WTC11 (cell line): ENCODE measurements at regions not wholly inside any gene's neighbourhood (a gene's known extent, or its start where the extent isn't known, plus 50 kb on each side); places are given as distances from the start of the nearest gene placed in this dataset.
A peak's percentile ranks its signal among the peaks of the same experiment; 100 is the strongest.

ENCODE experiments used
- ATAC-seq: fragments of 200-7000 bp; cut with Tn5 transposase; 2 replicates; pipeline ENCODE4 v1.10.0; 2021; ENCODE audit warnings: mild to moderate bottlenecking, moderate library complexity
- CTCF ChIA-PET: fragments of 300-600 bp; sonication (Branson Sonifier 250); formaldehyde crosslinking; loops from one replicate; lab custom pipeline; 2021; ENCODE audit warnings: antibody characterized with exemption; lab: Charles Lee
- POLR2A ChIA-PET: fragments of 350-600 bp; sonication (Branson Sonifier 250); formaldehyde crosslinking; loops from one replicate; lab custom pipeline; 2021; ENCODE audit warnings: antibody characterized with exemption; lab: Charles Lee
- DNase-seq: peaks from one replicate; pipeline ENCODE4 v3.0.0; 2021; ENCODE audit warnings: low spot score
- H3K27ac Mint-ChIP-seq: 2 replicates; pipeline ENCODE4 v1.8.0; 2021; ENCODE audit warnings: mixed read lengths
- H3K27me3 Mint-ChIP-seq: 2 replicates; pipeline ENCODE4 v1.8.0; 2021; ENCODE audit warnings: low read depth, mild to moderate bottlenecking, moderate library complexity, mixed read lengths
- H3K36me3 Mint-ChIP-seq: 2 replicates; pipeline ENCODE4 v1.8.0; 2021; ENCODE audit warnings: mixed read lengths
- H3K4me1 Mint-ChIP-seq: 2 replicates; pipeline ENCODE4 v1.8.0; 2022; ENCODE audit warnings: mixed read lengths
- H3K4me3 Mint-ChIP-seq: 2 replicates; pipeline ENCODE4 v1.8.0; 2021; ENCODE audit warnings: mild to moderate bottlenecking, moderate library complexity, mixed read lengths
- H3K9me3 Mint-ChIP-seq: 2 replicates; pipeline ENCODE4 v1.8.0; 2021; ENCODE audit warnings: mixed read lengths
- CBFB ChIP-seq: sonication (generic); formaldehyde crosslinking; IDR thresholded peaks from 2 replicates; pipeline ENCODE4 v1.8.1; 2022; ENCODE audit warnings: mild to moderate bottlenecking, low read depth, missing genetic modification reagents
- ELF4 ChIP-seq: sonication (generic); formaldehyde crosslinking; IDR thresholded peaks from 2 replicates; pipeline ENCODE4 v1.8.1; 2022; ENCODE audit warnings: low read depth, mild to moderate bottlenecking, moderate library complexity, missing genetic modification reagents
- FOXK1 ChIP-seq: sonication (generic); formaldehyde crosslinking; IDR thresholded peaks from 2 replicates; pipeline ENCODE4 v1.8.0; 2022; ENCODE audit warnings: mild to moderate bottlenecking, moderate library complexity, missing genetic modification reagents
- IRF2 ChIP-seq: sonication (generic); formaldehyde crosslinking; IDR thresholded peaks from 2 replicates; pipeline ENCODE4 v1.8.0; 2022; ENCODE audit warnings: low read depth, missing genetic modification reagents, borderline replicate concordance
- SMAD4 ChIP-seq: sonication (generic); formaldehyde crosslinking; IDR thresholded peaks from 2 replicates; pipeline ENCODE4 v1.8.0; 2022; ENCODE audit warnings: mild to moderate bottlenecking, missing genetic modification reagents
- SOX15 ChIP-seq: fragments of 250-450 bp; sonication (Bioruptor Pico); IDR thresholded peaks from 2 replicates; pipeline ENCODE4 v1.9.0; 2021; ENCODE audit warnings: mild to moderate bottlenecking
- SP1 ChIP-seq: sonication (generic); formaldehyde crosslinking; conservative IDR thresholded peaks from 2 replicates; pipeline ENCODE4 v1.8.1; 2022; ENCODE audit warnings: missing genetic modification reagents
- ZNF121 ChIP-seq: sonication (generic); formaldehyde crosslinking; IDR thresholded peaks from 2 replicates; pipeline ENCODE4 v1.8.0; 2023; ENCODE audit warnings: missing genetic modification reagents
- ZNF263 ChIP-seq: sonication (generic); formaldehyde crosslinking; IDR thresholded peaks from 2 replicates; pipeline ENCODE4 v1.8.1; 2022; ENCODE audit warnings: low read depth, mild to moderate bottlenecking, moderate library complexity, missing genetic modification reagents
- ZNF317 ChIP-seq: sonication (generic); formaldehyde crosslinking; IDR thresholded peaks from 2 replicates; pipeline ENCODE4 v1.8.1; 2023; ENCODE audit warnings: low read depth, mild to moderate bottlenecking, moderate library complexity, missing genetic modification reagents, borderline replicate concordance
- TF ChIP-seq, protein P1 (sequence below): sonication (generic); formaldehyde crosslinking; IDR thresholded peaks from 2 replicates; pipeline ENCODE4 v1.8.0; 2022; ENCODE audit warnings: mild to moderate bottlenecking, missing genetic modification reagents
- TF ChIP-seq, protein P2 (sequence below): sonication (generic); formaldehyde crosslinking; IDR thresholded peaks from 2 replicates; pipeline ENCODE4 v1.8.0; 2022; ENCODE audit warnings: mild to moderate bottlenecking, missing genetic modification reagents
- TF ChIP-seq, protein P3 (sequence below): sonication (generic); formaldehyde crosslinking; IDR thresholded peaks from 2 replicates; pipeline ENCODE4 v1.8.1; 2023; ENCODE audit warnings: mild to moderate bottlenecking, missing genetic modification reagents, moderate library complexity
- TF ChIP-seq, protein P4 (sequence below): sonication (generic); formaldehyde crosslinking; IDR thresholded peaks from 2 replicates; pipeline ENCODE4 v1.8.1; 2023; ENCODE audit warnings: mild to moderate bottlenecking, missing genetic modification reagents
- TF ChIP-seq, protein P5 (sequence below): sonication (generic); formaldehyde crosslinking; IDR thresholded peaks from 2 replicates; pipeline ENCODE4 v1.8.1; 2022; ENCODE audit warnings: low read depth, missing genetic modification reagents, borderline replicate concordance
- TF ChIP-seq, protein P6 (sequence below): fragments of 250-450 bp; sonication (Bioruptor Pico); IDR thresholded peaks from 2 replicates; pipeline ENCODE4 v1.9.0; 2021; ENCODE audit warnings: mild to moderate bottlenecking

DNA sequence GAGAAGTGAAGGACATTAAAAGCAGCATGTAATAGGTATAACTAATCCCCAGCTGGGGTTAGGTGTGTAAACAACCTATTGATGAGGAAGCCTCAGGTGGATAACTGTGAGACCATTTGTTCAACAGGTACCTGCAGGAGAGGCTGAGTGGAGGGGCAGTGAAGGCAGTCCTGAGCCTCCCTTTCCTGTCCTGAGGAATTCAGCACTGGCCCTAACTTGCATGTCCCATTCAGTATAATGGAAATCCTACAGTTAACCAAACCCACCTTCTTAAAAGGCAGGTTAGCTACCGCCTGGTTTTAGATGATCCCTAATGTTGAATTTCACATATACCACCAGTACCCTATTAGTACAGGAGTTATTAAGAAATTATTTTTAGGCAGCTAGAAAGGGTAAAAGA, 225.9 kb upstream of the GOT2 start:
- ChIA-PET CTCF (interaction anchor here (0.8 to 2.3 kb wide), 2 partner anchors 39 to 146 kb away, joined by 3 to 10 read pairs; no protein-coding TSS in a partner anchor), POLR2A (no interaction called here)
- H3K9me3 Mint-ChIP-seq = peaks cover 11% of the 10 kb centered on the region
- H3K4me1 Mint-ChIP-seq = peaks cover 25% of the 10 kb centered on the region
- peak; percentile 58 for ATAC-seq
- no peak for DNase-seq
- TF ChIP-seq, protein P1, sequence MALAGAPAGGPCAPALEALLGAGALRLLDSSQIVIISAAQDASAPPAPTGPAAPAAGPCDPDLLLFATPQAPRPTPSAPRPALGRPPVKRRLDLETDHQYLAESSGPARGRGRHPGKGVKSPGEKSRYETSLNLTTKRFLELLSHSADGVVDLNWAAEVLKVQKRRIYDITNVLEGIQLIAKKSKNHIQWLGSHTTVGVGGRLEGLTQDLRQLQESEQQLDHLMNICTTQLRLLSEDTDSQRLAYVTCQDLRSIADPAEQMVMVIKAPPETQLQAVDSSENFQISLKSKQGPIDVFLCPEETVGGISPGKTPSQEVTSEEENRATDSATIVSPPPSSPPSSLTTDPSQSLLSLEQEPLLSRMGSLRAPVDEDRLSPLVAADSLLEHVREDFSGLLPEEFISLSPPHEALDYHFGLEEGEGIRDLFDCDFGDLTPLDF (CRISPR knock-in tag) = no peak
- TF ChIP-seq ZNF121 (CRISPR knock-in tag) = 0 out of 2 replicates have a peak, but pooled peaks have one; percentile 13
- no peak for TF ChIP-seq SP1 (CRISPR knock-in tag)
- TF ChIP-seq, all 79 proteins: peak for 1
- no peak overlapping the region for H3K27ac Mint-ChIP-seq
- peaks cover 3% of the 10 kb centered on the region; the same call in 1 of the 2 replicates for H3K36me3 Mint-ChIP-seq
- H3K4me3 Mint-ChIP-seq = no peak overlapping the region
- no peaks in the 10 kb centered on the region for H3K27me3 Mint-ChIP-seq

DNA sequence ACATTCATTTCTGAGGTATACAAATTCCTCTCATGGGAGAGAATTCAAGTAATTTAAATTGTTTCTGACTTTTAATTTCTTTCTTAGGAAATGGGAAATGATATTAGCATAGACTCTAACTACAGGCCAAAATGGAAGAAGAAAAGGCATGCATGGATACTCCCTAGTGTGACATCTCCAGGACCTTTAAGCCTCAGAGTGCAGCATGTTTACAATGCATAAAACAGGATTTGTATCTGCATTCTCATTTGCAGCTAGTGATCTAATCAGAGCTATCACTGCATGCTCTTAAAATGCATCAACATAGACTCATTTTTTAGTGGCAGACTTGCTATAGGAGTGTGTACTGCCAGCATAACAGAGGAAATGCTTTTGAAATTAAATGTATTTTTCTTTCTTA, 224.6 kb upstream of the GOT2 start:
- ChIA-PET CTCF (interaction anchor here (1.3 to 2.3 kb wide), 2 partner anchors 115 to 144 kb away, joined by 5 to 10 read pairs; no protein-coding TSS in a partner anchor), POLR2A (no interaction called here)
- H3K9me3 Mint-ChIP-seq = peaks cover 13% of the 10 kb centered on the region
- H3K27ac Mint-ChIP-seq = no peak overlapping the region
- no peak overlapping the region for H3K4me3 Mint-ChIP-seq
- peaks cover 25% of the 10 kb centered on the region for H3K4me1 Mint-ChIP-seq
- DNase-seq = no peak
- peaks cover 3% of the 10 kb centered on the region; the same call in 1 of the 2 replicates for H3K36me3 Mint-ChIP-seq
- TF ChIP-seq, protein P2, sequence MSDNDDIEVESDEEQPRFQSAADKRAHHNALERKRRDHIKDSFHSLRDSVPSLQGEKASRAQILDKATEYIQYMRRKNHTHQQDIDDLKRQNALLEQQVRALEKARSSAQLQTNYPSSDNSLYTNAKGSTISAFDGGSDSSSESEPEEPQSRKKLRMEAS (CRISPR knock-in tag) = no peak
- TF ChIP-seq SOX15 (CRISPR knock-in tag) (no peak), CBFB (CRISPR knock-in tag) (no peak), SMAD4 (no peak), FOXK1 (CRISPR knock-in tag) (no peak), ELF4 (no peak), ZNF317 (CRISPR knock-in tag) (no peak), IRF2 (CRISPR knock-in tag) (no peak), ZNF263 (CRISPR knock-in tag) (no peak)
- TF ChIP-seq, protein P3, sequence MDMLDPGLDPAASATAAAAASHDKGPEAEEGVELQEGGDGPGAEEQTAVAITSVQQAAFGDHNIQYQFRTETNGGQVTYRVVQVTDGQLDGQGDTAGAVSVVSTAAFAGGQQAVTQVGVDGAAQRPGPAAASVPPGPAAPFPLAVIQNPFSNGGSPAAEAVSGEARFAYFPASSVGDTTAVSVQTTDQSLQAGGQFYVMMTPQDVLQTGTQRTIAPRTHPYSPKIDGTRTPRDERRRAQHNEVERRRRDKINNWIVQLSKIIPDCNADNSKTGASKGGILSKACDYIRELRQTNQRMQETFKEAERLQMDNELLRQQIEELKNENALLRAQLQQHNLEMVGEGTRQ (CRISPR knock-in tag) = no peak
- TF ChIP-seq, protein P1 (CRISPR knock-in tag) = no peak
- TF ChIP-seq, protein P4, sequence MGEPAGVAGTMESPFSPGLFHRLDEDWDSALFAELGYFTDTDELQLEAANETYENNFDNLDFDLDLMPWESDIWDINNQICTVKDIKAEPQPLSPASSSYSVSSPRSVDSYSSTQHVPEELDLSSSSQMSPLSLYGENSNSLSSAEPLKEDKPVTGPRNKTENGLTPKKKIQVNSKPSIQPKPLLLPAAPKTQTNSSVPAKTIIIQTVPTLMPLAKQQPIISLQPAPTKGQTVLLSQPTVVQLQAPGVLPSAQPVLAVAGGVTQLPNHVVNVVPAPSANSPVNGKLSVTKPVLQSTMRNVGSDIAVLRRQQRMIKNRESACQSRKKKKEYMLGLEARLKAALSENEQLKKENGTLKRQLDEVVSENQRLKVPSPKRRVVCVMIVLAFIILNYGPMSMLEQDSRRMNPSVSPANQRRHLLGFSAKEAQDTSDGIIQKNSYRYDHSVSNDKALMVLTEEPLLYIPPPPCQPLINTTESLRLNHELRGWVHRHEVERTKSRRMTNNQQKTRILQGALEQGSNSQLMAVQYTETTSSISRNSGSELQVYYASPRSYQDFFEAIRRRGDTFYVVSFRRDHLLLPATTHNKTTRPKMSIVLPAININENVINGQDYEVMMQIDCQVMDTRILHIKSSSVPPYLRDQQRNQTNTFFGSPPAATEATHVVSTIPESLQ (CRISPR knock-in tag) = no peak
- TF ChIP-seq, protein P5, sequence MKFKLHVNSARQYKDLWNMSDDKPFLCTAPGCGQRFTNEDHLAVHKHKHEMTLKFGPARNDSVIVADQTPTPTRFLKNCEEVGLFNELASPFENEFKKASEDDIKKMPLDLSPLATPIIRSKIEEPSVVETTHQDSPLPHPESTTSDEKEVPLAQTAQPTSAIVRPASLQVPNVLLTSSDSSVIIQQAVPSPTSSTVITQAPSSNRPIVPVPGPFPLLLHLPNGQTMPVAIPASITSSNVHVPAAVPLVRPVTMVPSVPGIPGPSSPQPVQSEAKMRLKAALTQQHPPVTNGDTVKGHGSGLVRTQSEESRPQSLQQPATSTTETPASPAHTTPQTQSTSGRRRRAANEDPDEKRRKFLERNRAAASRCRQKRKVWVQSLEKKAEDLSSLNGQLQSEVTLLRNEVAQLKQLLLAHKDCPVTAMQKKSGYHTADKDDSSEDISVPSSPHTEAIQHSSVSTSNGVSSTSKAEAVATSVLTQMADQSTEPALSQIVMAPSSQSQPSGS (CRISPR knock-in tag) = no peak
- TF ChIP-seq, protein P6, sequence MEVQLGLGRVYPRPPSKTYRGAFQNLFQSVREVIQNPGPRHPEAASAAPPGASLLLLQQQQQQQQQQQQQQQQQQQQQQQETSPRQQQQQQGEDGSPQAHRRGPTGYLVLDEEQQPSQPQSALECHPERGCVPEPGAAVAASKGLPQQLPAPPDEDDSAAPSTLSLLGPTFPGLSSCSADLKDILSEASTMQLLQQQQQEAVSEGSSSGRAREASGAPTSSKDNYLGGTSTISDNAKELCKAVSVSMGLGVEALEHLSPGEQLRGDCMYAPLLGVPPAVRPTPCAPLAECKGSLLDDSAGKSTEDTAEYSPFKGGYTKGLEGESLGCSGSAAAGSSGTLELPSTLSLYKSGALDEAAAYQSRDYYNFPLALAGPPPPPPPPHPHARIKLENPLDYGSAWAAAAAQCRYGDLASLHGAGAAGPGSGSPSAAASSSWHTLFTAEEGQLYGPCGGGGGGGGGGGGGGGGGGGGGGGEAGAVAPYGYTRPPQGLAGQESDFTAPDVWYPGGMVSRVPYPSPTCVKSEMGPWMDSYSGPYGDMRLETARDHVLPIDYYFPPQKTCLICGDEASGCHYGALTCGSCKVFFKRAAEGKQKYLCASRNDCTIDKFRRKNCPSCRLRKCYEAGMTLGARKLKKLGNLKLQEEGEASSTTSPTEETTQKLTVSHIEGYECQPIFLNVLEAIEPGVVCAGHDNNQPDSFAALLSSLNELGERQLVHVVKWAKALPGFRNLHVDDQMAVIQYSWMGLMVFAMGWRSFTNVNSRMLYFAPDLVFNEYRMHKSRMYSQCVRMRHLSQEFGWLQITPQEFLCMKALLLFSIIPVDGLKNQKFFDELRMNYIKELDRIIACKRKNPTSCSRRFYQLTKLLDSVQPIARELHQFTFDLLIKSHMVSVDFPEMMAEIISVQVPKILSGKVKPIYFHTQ (CRISPR knock-in tag) = no peak
- no peaks in the 10 kb centered on the region for H3K27me3 Mint-ChIP-seq
- ATAC-seq = no peak
